Gastroesophageal sphincter (tissue), 3 donors: ENCODE measurements at regions not wholly inside any gene's neighbourhood (a gene's known extent, or its start where the extent isn't known, plus 50 kb on each side); places are given as distances from the start of the nearest gene placed in this dataset.

Experiments used
- CTCF ChIP-seq, 4 experiments: fragments of 200-600 bp in 2 of 4; fragments of 450-650 bp in 2 of 4; sonication (generic) in 1 of 4; IDR thresholded peaks; one replicate each; pipeline ENCODE4 v1.5.1; 2017 to 2019; ENCODE audit warnings: antibody characterized with exemption in 4 of 4, mild to moderate bottlenecking in 2 of 4, moderate library complexity in 2 of 4
- POLR2A ChIP-seq, 2 donors: fragments of 450-650 bp; IDR thresholded peaks; one replicate each; pipeline ENCODE4 v1.6.1; 2017; ENCODE audit warnings: antibody characterized with exemption in 2 of 2, mild to moderate bottlenecking in 2 of 2, moderate library complexity in 1 of 2

- no peak for TF ChIP-seq CTCF (IDR thresholded peaks at IDR 0.05)
- TF ChIP-seq POLR2A (IDR thresholded peaks at IDR 0.05), result no peak
Observed at GRCh38 chr2:8455236-8456150, 226.4 kb upstream of the ID2 start.
